ENCODE measurements at regions not wholly inside any gene's neighbourhood (a gene's known extent, or its start where the extent isn't known, plus 50 kb on each side); places are given as distances from the start of the nearest gene placed in this dataset.

GRCh38 chr18:40412410-40412809 lies 1542.6 kb upstream of the PIK3C3 start:
- no peak overlapping the region for H3K4me3 ChIP-seq (ENCODE audit: low read length)
- H3K9ac ChIP-seq (ENCODE audit: low read depth, low read length) = no peak overlapping the region
- H3K9me3 ChIP-seq (ENCODE audit: insufficient read depth, low read depth, low read length) = no peaks in the 10 kb centered on the region
- no peaks in the 10 kb centered on the region for H3K36me3 ChIP-seq (ENCODE audit: insufficient read depth, low read length)
- peaks cover 4% of the 10 kb centered on the region; the same call in 1 of the 2 replicates for H3K4me1 ChIP-seq (ENCODE audit: insufficient read depth, low read length)
- no peak overlapping the region for H3K27ac ChIP-seq (ENCODE audit: low read depth, low read length)
- H3K27me3 ChIP-seq (ENCODE audit: insufficient read depth, low read length) = no peaks in the 10 kb centered on the region
- WGBS = 100% methylated on average over 3 of the region's 3 CpGs

- no peak overlapping the region for H3K4me3 ChIP-seq (ENCODE audit: low read length)
- no peak overlapping the region for H3K27ac ChIP-seq (ENCODE audit: low read depth, low read length)
- H3K36me3 ChIP-seq (ENCODE audit: insufficient read depth, low read length) = no peaks in the 10 kb centered on the region
- WGBS = 85% methylated on average over 3 of the region's 3 CpGs
- H3K9me3 ChIP-seq (ENCODE audit: insufficient read depth, low read depth, low read length) = no peaks in the 10 kb centered on the region
- H3K4me1 ChIP-seq (ENCODE audit: insufficient read depth, low read length) = peaks cover 7% of the 10 kb centered on the region; the same call in 1 of the 2 replicates
- no peak overlapping the region for H3K9ac ChIP-seq (ENCODE audit: low read depth, low read length)
- H3K27me3 ChIP-seq (ENCODE audit: insufficient read depth, low read length) = no peaks in the 10 kb centered on the region
Observed at GRCh38 chr18:40407909-40408308, 1547.1 kb upstream of the PIK3C3 start.

- H3K27ac ChIP-seq (ENCODE audit: low read depth, low read length) = no peak overlapping the region
- WGBS = 86% methylated on average over 1 of the region's 1 CpG
- no peaks in the 10 kb centered on the region for H3K36me3 ChIP-seq (ENCODE audit: insufficient read depth, low read length)
- no peaks in the 10 kb centered on the region for H3K27me3 ChIP-seq (ENCODE audit: insufficient read depth, low read length)
- H3K9ac ChIP-seq (ENCODE audit: low read depth, low read length) = no peak overlapping the region
- H3K4me1 ChIP-seq (ENCODE audit: insufficient read depth, low read length) = peaks cover 7% of the 10 kb centered on the region; the same call in 1 of the 2 replicates
- no peaks in the 10 kb centered on the region for H3K9me3 ChIP-seq (ENCODE audit: insufficient read depth, low read depth, low read length)
- H3K4me3 ChIP-seq (ENCODE audit: low read length) = no peak overlapping the region
Observed at GRCh38 chr18:40404284-40404683, 1550.8 kb upstream of the PIK3C3 start.

GRCh38 chr18:40402052-40402451 lies 1553.0 kb upstream of the PIK3C3 start:
- H3K9me3 ChIP-seq (ENCODE audit: insufficient read depth, low read depth, low read length) = no peaks in the 10 kb centered on the region
- H3K9ac ChIP-seq (ENCODE audit: low read depth, low read length) = no peak overlapping the region
- no peak overlapping the region for H3K4me3 ChIP-seq (ENCODE audit: low read length)
- WGBS = 100% methylated on average over 1 of the region's 1 CpG
- H3K27me3 ChIP-seq (ENCODE audit: insufficient read depth, low read length) = no peaks in the 10 kb centered on the region
- no peaks in the 10 kb centered on the region for H3K4me1 ChIP-seq (ENCODE audit: insufficient read depth, low read length)
- no peak overlapping the region for H3K27ac ChIP-seq (ENCODE audit: low read depth, low read length)
- H3K36me3 ChIP-seq (ENCODE audit: insufficient read depth, low read length) = no peaks in the 10 kb centered on the region

GRCh38 chr18:40388121-40388520 lies 1566.9 kb upstream of the PIK3C3 start:
- no peak overlapping the region for H3K27ac ChIP-seq (ENCODE audit: low read depth, low read length)
- H3K36me3 ChIP-seq (ENCODE audit: insufficient read depth, low read length) = no peaks in the 10 kb centered on the region
- H3K27me3 ChIP-seq (ENCODE audit: insufficient read depth, low read length) = no peaks in the 10 kb centered on the region
- no peaks in the 10 kb centered on the region for H3K4me1 ChIP-seq (ENCODE audit: insufficient read depth, low read length)
- H3K9ac ChIP-seq (ENCODE audit: low read depth, low read length) = no peak overlapping the region
- H3K9me3 ChIP-seq (ENCODE audit: insufficient read depth, low read depth, low read length) = no peaks in the 10 kb centered on the region
- 93% methylated on average over 2 of the region's 2 CpGs for WGBS
- H3K4me3 ChIP-seq (ENCODE audit: low read length) = no peak overlapping the region

GRCh38 chr18:40387130-40387787 lies 1567.8 kb upstream of the PIK3C3 start:
- Histone ChIP-seq H3K9ac (ENCODE audit: low read depth, low read length) (no peak overlapping the region), H3K36me3 (ENCODE audit: insufficient read depth, low read length) (no peaks in the 10 kb centered on the region), H3K4me1 (ENCODE audit: insufficient read depth, low read length) (no peaks in the 10 kb centered on the region), H3K27ac (ENCODE audit: low read depth, low read length) (no peak overlapping the region), H3K9me3 (ENCODE audit: insufficient read depth, low read depth, low read length) (no peaks in the 10 kb centered on the region), H3K27me3 (ENCODE audit: insufficient read depth, low read length) (no peaks in the 10 kb centered on the region), H3K4me3 (ENCODE audit: low read length) (no peak overlapping the region)
- 98% methylated on average over 3 of the region's 3 CpGs for WGBS

GRCh38 chr18:40382197-40382596 lies 1572.8 kb upstream of the PIK3C3 start:
- H3K4me3 ChIP-seq (ENCODE audit: low read length) = no peak overlapping the region
- no peaks in the 10 kb centered on the region for H3K9me3 ChIP-seq (ENCODE audit: insufficient read depth, low read depth, low read length)
- H3K27ac ChIP-seq (ENCODE audit: low read depth, low read length) = no peak overlapping the region
- no peaks in the 10 kb centered on the region for H3K36me3 ChIP-seq (ENCODE audit: insufficient read depth, low read length)
- WGBS = 88% methylated on average over 1 of the region's 2 CpGs
- H3K9ac ChIP-seq (ENCODE audit: low read depth, low read length) = no peak overlapping the region
- H3K4me1 ChIP-seq (ENCODE audit: insufficient read depth, low read length) = no peaks in the 10 kb centered on the region
- H3K27me3 ChIP-seq (ENCODE audit: insufficient read depth, low read length) = no peaks in the 10 kb centered on the region

- Histone ChIP-seq H3K36me3 (ENCODE audit: insufficient read depth, low read length) (no peaks in the 10 kb centered on the region), H3K27me3 (ENCODE audit: insufficient read depth, low read length) (no peaks in the 10 kb centered on the region), H3K4me3 (ENCODE audit: low read length) (no peak overlapping the region), H3K9me3 (ENCODE audit: insufficient read depth, low read depth, low read length) (no peaks in the 10 kb centered on the region), H3K9ac (ENCODE audit: low read depth, low read length) (no peak overlapping the region), H3K27ac (ENCODE audit: low read depth, low read length) (no peak overlapping the region), H3K4me1 (ENCODE audit: insufficient read depth, low read length) (no peaks in the 10 kb centered on the region)
- WGBS = 92% methylated on average over 6 of the region's 6 CpGs
Observed at GRCh38 chr18:40380686-40381439, 1574.2 kb upstream of the PIK3C3 start.

- Histone ChIP-seq H3K9me3 (ENCODE audit: insufficient read depth, low read depth, low read length) (no peaks in the 10 kb centered on the region), H3K36me3 (ENCODE audit: insufficient read depth, low read length) (no peaks in the 10 kb centered on the region), H3K4me1 (ENCODE audit: insufficient read depth, low read length) (no peaks in the 10 kb centered on the region), H3K27ac (ENCODE audit: low read depth, low read length) (no peak overlapping the region), H3K27me3 (ENCODE audit: insufficient read depth, low read length) (no peaks in the 10 kb centered on the region), H3K4me3 (ENCODE audit: low read length) (no peak overlapping the region), H3K9ac (ENCODE audit: low read depth, low read length) (no peak overlapping the region)
- 81% methylated on average over 1 of the region's 1 CpG for WGBS
Observed at GRCh38 chr18:40375837-40376236, 1579.2 kb upstream of the PIK3C3 start.

- no peaks in the 10 kb centered on the region for H3K9me3 ChIP-seq (ENCODE audit: insufficient read depth, low read depth, low read length)
- H3K27ac ChIP-seq (ENCODE audit: low read depth, low read length) = no peak overlapping the region
- H3K4me3 ChIP-seq (ENCODE audit: low read length) = no peak overlapping the region
- no peaks in the 10 kb centered on the region for H3K4me1 ChIP-seq (ENCODE audit: insufficient read depth, low read length)
- no peaks in the 10 kb centered on the region for H3K27me3 ChIP-seq (ENCODE audit: insufficient read depth, low read length)
- H3K9ac ChIP-seq (ENCODE audit: low read depth, low read length) = no peak overlapping the region
- H3K36me3 ChIP-seq (ENCODE audit: insufficient read depth, low read length) = no peaks in the 10 kb centered on the region
- no CpG with 5 or more reads among the region's 1 CpG for WGBS
Observed at GRCh38 chr18:40371673-40372072, 1583.4 kb upstream of the PIK3C3 start.

- Histone ChIP-seq H3K27me3 (ENCODE audit: insufficient read depth, low read length) (no peaks in the 10 kb centered on the region), H3K9me3 (ENCODE audit: insufficient read depth, low read depth, low read length) (no peaks in the 10 kb centered on the region), H3K36me3 (ENCODE audit: insufficient read depth, low read length) (no peaks in the 10 kb centered on the region), H3K27ac (ENCODE audit: low read depth, low read length) (no peak overlapping the region), H3K4me1 (ENCODE audit: insufficient read depth, low read length) (no peaks in the 10 kb centered on the region), H3K4me3 (ENCODE audit: low read length) (no peak overlapping the region), H3K9ac (ENCODE audit: low read depth, low read length) (no peak overlapping the region)
- 88% methylated on average over 2 of the region's 2 CpGs for WGBS
Observed at GRCh38 chr18:40367576-40367975, 1587.5 kb upstream of the PIK3C3 start.
